Astrocyte (in vitro differentiated cells and primary cell): ENCODE measurements at regions not wholly inside any gene's neighbourhood (a gene's known extent, or its start where the extent isn't known, plus 50 kb on each side); places are given as distances from the start of the nearest gene placed in this dataset.

ENCODE experiments used
- EZH2 ChIP-seq: IDR thresholded peaks from 2 replicates; pipeline ENCODE4 v1.6.1; 2012; ENCODE audit warnings: mild to moderate bottlenecking, low read length, inconsistent platforms; ENCODE audit not compliant: insufficient read depth
- TF ChIP-seq, protein P1 (sequence below): IDR thresholded peaks from 2 replicates; pipeline ENCODE4 v1.5.1; 2011; ENCODE audit warnings: low read depth, mild to moderate bottlenecking, inconsistent platforms, low read length, moderate library complexity; ENCODE audit not compliant: insufficient read depth

DNA sequence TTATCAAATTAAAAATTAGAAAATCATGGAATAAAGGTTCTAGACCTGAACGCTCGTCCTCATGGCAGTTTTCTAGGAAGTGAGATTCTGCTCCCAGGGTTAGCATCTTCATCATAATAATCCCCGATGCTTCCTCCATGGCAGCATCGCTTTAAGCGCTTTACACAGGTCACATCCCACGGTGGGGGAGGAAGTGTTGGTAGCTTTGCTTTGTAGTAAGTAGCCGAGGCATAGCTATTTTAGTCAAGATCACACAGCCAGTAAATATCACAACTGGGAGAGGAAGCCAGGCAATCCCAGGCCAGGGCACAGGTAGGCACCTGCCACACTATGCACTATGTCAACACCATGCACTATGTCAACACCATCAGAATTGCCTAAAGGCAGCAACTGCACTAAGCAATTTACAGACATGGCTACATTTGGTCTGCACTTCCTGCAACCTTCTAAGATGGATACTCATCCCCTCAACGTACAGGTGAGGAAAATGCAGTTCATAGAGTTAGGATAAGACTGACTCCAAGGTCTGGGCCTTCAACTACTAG, 205.5 kb downstream of the FBXO15 start:
- TF ChIP-seq, protein P1, sequence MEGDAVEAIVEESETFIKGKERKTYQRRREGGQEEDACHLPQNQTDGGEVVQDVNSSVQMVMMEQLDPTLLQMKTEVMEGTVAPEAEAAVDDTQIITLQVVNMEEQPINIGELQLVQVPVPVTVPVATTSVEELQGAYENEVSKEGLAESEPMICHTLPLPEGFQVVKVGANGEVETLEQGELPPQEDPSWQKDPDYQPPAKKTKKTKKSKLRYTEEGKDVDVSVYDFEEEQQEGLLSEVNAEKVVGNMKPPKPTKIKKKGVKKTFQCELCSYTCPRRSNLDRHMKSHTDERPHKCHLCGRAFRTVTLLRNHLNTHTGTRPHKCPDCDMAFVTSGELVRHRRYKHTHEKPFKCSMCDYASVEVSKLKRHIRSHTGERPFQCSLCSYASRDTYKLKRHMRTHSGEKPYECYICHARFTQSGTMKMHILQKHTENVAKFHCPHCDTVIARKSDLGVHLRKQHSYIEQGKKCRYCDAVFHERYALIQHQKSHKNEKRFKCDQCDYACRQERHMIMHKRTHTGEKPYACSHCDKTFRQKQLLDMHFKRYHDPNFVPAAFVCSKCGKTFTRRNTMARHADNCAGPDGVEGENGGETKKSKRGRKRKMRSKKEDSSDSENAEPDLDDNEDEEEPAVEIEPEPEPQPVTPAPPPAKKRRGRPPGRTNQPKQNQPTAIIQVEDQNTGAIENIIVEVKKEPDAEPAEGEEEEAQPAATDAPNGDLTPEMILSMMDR: no peak
- no peak for TF ChIP-seq EZH2
